Spleen (tissue), 11 donors: ENCODE measurements at regions not wholly inside any gene's neighbourhood (a gene's known extent, or its start where the extent isn't known, plus 50 kb on each side); places are given as distances from the start of the nearest gene placed in this dataset.

Experiments used
- DNase-seq: peaks from one replicate; pipeline ENCODE4 v3.0.0-alpha.2; 2020
- H3K27ac ChIP-seq, 8 donors: fragments of 200-600 bp; sonication (generic) in 7 of 8; 1 replicate in 4 of 8; 2 replicates in 4 of 8; pipeline versions ENCODE4 v1.5.0 to v1.8.0; 2016 to 2021; ENCODE audit warnings: inconsistent platforms in 4 of 8, mild to moderate bottlenecking in 4 of 8, moderate library complexity in 1 of 8
- H3K27me3 ChIP-seq, 7 donors: fragments of 200-600 bp; sonication (generic) in 6 of 7; replicated peaks in 1 of 7; 1 replicate in 4 of 7; 2 replicates in 3 of 7; pipeline versions ENCODE4 v1.5.0 to v1.8.0; 2016 to 2021; ENCODE audit warnings: inconsistent platforms in 3 of 7, mild to moderate bottlenecking in 1 of 7
- H3K36me3 ChIP-seq, 6 donors: fragments of 200-600 bp; sonication (generic) in 5 of 6; 1 replicate in 4 of 6; 2 replicates in 2 of 6; pipeline versions ENCODE4 v1.5.0 to v1.8.0; 2016 to 2021; ENCODE audit warnings: inconsistent platforms in 2 of 6
- H3K4me1 ChIP-seq, 6 donors: fragments of 200-600 bp; sonication (generic) in 5 of 6; 1 replicate in 3 of 6; 2 replicates in 3 of 6; pipeline versions ENCODE4 v1.5.0 to v1.8.0; 2016 to 2021; ENCODE audit warnings: inconsistent platforms in 3 of 6
- H3K4me3 ChIP-seq, 8 donors: fragments of 200-600 bp; sonication (generic) in 7 of 8; 1 replicate in 4 of 8; 2 replicates in 4 of 8; pipeline versions ENCODE4 v1.5.0 to v1.8.0; 2016 to 2021; ENCODE audit warnings: inconsistent platforms in 4 of 8, mild to moderate bottlenecking in 4 of 8, moderate library complexity in 2 of 8
- H3K9me3 ChIP-seq, 8 donors: fragments of 200-600 bp; sonication (generic) in 7 of 8; 1 replicate in 4 of 8; 2 replicates in 4 of 8; pipeline versions ENCODE4 v1.5.0 to v1.8.0; 2016 to 2021; ENCODE audit warnings: inconsistent platforms in 4 of 8
- CTCF ChIP-seq, 11 experiments: fragments of 200-600 bp in 7 of 11; fragments of 450-650 bp in 4 of 11; sonication (generic) in 4 of 11; IDR thresholded peaks in 8 of 11; conservative IDR thresholded peaks in 3 of 11; 1 replicate in 7 of 11; 2 replicates in 4 of 11; pipeline versions ENCODE4 v1.4.0 to v1.8.0; 2016 to 2021; ENCODE audit warnings: antibody characterized with exemption in 11 of 11, inconsistent platforms in 4 of 11, mild to moderate bottlenecking in 1 of 11
- POLR2A ChIP-seq, 3 donors: fragments of 450-650 bp; IDR thresholded peaks; one replicate each; pipeline ENCODE4 v1.5.1; 2017; ENCODE audit warnings: antibody characterized with exemption in 3 of 3, mild to moderate bottlenecking in 1 of 3
- POLR2AphosphoS5 ChIP-seq, 3 donors: sonication (generic); formaldehyde crosslinking; IDR thresholded peaks; one replicate each; pipeline ENCODE4 v1.5.1; 2017; ENCODE audit warnings: antibody characterized with exemption in 3 of 3
- WGBS, 5 donors: extraction: QIAGEN DNeasy Blood & Tissue Kit in 3 of 5; methylation state at CpG; one replicate each; pipeline versions ENCODE4 v1.1.5 to v1.1.7; 2013 to 2018; 5-methylcytosine and 5-hydroxymethylcytosine counted together
- intact Hi-C: fragments of 100-400 bp; cut with DNase I; formaldehyde crosslinking; loops from one replicate; pipeline ENCODE4 v1.15.0; 2023; ENCODE audit warnings: low total_unique reads
- donor health status: healthy with polysubstance abuse.
- donor health status: DM: no; HTN: no; CAD: no; lungs with moderate emphysema.
- donor health status: DM: no; HTN: no; CAD: no.
- donor health status: Bipolar disorder and iron deficiency.
- donor health status: healthy.
- donor health status: DM: no; HTN: no; CAD: no.
- donor health status: DM: yes; HTN: yes; CAD: no.

GRCh38 chr5:20348321-20348720 lies 360.3 kb upstream of the CDH18 start:
- intact Hi-C loops: no loop called here
- H3K27ac ChIP-seq: no peak overlapping the region
- H3K4me3 ChIP-seq: no peak overlapping the region
- peaks cover 0 to 27% (median 7%) of the 10 kb centered on the region in 8 donors for H3K9me3 ChIP-seq
- no peak for DNase-seq
- WGBS, 5 donors: 35 to 56% (median 44%) methylated on average over 1 of the region's 1 CpG
- no peaks in the 10 kb centered on the region for H3K27me3 ChIP-seq
- H3K4me1 ChIP-seq: no peaks in the 10 kb centered on the region
- no peaks in the 10 kb centered on the region for H3K36me3 ChIP-seq
- no peak for TF ChIP-seq CTCF (IDR thresholded peaks at IDR 0.05 in 8 of 11, conservative IDR thresholded peaks at IDR 0.05 in 3 of 11)
- TF ChIP-seq POLR2A (IDR thresholded peaks at IDR 0.05): no peak
- TF ChIP-seq POLR2AphosphoS5 (IDR thresholded peaks at IDR 0.05): no peak

GRCh38 chr5:20347334-20347733 lies 359.3 kb upstream of the CDH18 start:
- TF ChIP-seq CTCF (IDR thresholded peaks at IDR 0.05 in 8 of 11, conservative IDR thresholded peaks at IDR 0.05 in 3 of 11) (no peak), POLR2A (IDR thresholded peaks at IDR 0.05) (no peak), POLR2AphosphoS5 (IDR thresholded peaks at IDR 0.05) (no peak)
- Histone ChIP-seq H3K36me3 (no peaks in the 10 kb centered on the region), H3K27ac (no peak overlapping the region), H3K9me3 (peaks cover 0 to 33% (median 9%) of the 10 kb centered on the region in 8 donors), H3K4me3 (no peak overlapping the region), H3K27me3 (no peaks in the 10 kb centered on the region), H3K4me1 (no peaks in the 10 kb centered on the region)
- WGBS, 5 donors: 70 to 81% (median 78%) methylated on average over 2 of the region's 2 CpGs
- DNase-seq: no peak
- intact Hi-C loops: no loop called here

GRCh38 chr5:20340126-20340525 lies 352.1 kb upstream of the CDH18 start:
- Histone ChIP-seq H3K36me3 (no peaks in the 10 kb centered on the region), H3K27me3 (no peaks in the 10 kb centered on the region), H3K4me3 (no peak overlapping the region), H3K27ac (no peak overlapping the region), H3K9me3 (peaks cover 0 to 60% (median 20%) of the 10 kb centered on the region in 8 donors), H3K4me1 (no peaks in the 10 kb centered on the region)
- TF ChIP-seq POLR2AphosphoS5 (IDR thresholded peaks at IDR 0.05): no peak
- DNase-seq: no peak
- 35 to 63% (median 47%) methylated on average over 3 of the region's 3 CpGs for WGBS, 5 donors
- intact Hi-C loops: no loop called here

- H3K9me3 ChIP-seq: peaks cover 0 to 42% (median 14%) of the 10 kb centered on the region in 8 donors
- intact Hi-C loops: no loop called here
- TF ChIP-seq POLR2AphosphoS5 (IDR thresholded peaks at IDR 0.05) (no peak), CTCF (IDR thresholded peaks at IDR 0.05 in 8 of 11, conservative IDR thresholded peaks at IDR 0.05 in 3 of 11) (no peak), POLR2A (IDR thresholded peaks at IDR 0.05) (no peak)
- H3K4me3 ChIP-seq: no peak overlapping the region
- H3K36me3 ChIP-seq: no peaks in the 10 kb centered on the region
- WGBS, 5 donors: 67 to 85% (median 71%) methylated on average over 2 of the region's 2 CpGs
- no peak overlapping the region for H3K27ac ChIP-seq
- DNase-seq: no peak
- H3K27me3 ChIP-seq: no peaks in the 10 kb centered on the region
- no peaks in the 10 kb centered on the region for H3K4me1 ChIP-seq
Measured at GRCh38 chr5:20335978-20336377, 348.0 kb upstream of the CDH18 start.

- intact Hi-C loops: no loop called here
- TF ChIP-seq POLR2A (IDR thresholded peaks at IDR 0.05) (no peak), CTCF (IDR thresholded peaks at IDR 0.05 in 8 of 11, conservative IDR thresholded peaks at IDR 0.05 in 3 of 11) (no peak), POLR2AphosphoS5 (IDR thresholded peaks at IDR 0.05) (no peak)
- H3K9me3 ChIP-seq: peaks cover 0 to 7% (median 2%) of the 10 kb centered on the region in 8 donors
- DNase-seq: no peak
- H3K27me3 ChIP-seq: no peaks in the 10 kb centered on the region
- H3K4me1 ChIP-seq: no peaks in the 10 kb centered on the region
- no peaks in the 10 kb centered on the region for H3K36me3 ChIP-seq
- no peak overlapping the region for H3K4me3 ChIP-seq
- H3K27ac ChIP-seq: no peak overlapping the region
- WGBS, 5 donors: 72 to 89% (median 83%) methylated on average over 1 of the region's 1 CpG
Measured at GRCh38 chr5:20331826-20332225, 343.8 kb upstream of the CDH18 start.
